ENCODE measurements at regions not wholly inside any gene's neighbourhood (a gene's known extent, or its start where the extent isn't known, plus 50 kb on each side); places are given as distances from the start of the nearest gene placed in this dataset.

DNA sequence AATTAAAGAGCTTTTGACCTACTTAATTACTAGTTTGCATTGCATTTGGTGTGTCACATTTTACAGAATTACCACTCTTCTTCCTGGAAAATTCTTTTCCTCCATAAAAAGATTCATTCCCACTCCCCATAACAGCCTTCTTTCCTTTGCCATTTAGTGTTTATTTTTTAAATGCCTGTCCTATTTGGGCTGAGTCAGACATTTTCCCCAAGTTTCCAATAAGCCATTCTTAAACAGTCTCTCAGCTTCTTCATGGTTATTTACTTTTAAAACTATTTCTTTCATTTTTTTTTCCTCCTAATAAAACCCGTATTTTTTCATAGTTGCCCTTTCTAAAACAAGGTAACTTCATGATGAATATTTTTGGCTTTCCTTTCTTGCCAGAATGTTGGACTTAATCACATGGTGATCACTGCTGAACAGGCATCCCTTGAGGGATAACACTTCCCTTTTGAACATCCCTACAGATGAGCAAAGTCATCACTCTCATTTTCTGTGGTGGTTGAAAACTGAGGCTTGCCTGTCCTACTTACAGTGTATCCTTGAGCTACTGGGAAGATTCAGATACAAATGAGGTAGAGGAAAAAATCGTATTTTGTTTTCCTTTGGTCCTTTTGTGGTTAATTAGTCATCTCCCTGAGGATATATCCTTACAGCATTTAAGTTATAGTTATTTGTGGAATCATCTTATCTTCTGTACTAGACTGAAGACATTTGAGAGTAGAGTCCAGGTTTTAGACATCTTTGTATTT is 520.5 kb upstream of the NR3C2 start:
- no peak overlapping the region for H3K4me2 ChIP-seq (ENCODE audit: low read length)
- no peaks in the 10 kb centered on the region for H4K20me1 ChIP-seq (ENCODE audit: control insufficient read depth, insufficient read depth, low read depth, low read length)
- H3F3A ChIP-seq (ENCODE audit: control insufficient read depth, insufficient read depth): no peaks in the 10 kb centered on the region
- no peak overlapping the region for H3K4me3 ChIP-seq (ENCODE audit: low read length)
- H3K79me2 ChIP-seq (ENCODE audit: control insufficient read depth, low read length): no peaks in the 10 kb centered on the region
- no peaks in the 10 kb centered on the region for H3K9me2 ChIP-seq (replicated peaks; ENCODE audit: control insufficient read depth, low read length)
- peaks cover 7% of the 10 kb centered on the region for H3K4me1 ChIP-seq (ENCODE audit: control insufficient read depth, low read length)
- TF ChIP-seq EZH2phosphoT487 (IDR thresholded peaks at IDR 0.05; ENCODE audit: borderline replicate concordance, low read length): no peak
- TF ChIP-seq, protein P1, sequence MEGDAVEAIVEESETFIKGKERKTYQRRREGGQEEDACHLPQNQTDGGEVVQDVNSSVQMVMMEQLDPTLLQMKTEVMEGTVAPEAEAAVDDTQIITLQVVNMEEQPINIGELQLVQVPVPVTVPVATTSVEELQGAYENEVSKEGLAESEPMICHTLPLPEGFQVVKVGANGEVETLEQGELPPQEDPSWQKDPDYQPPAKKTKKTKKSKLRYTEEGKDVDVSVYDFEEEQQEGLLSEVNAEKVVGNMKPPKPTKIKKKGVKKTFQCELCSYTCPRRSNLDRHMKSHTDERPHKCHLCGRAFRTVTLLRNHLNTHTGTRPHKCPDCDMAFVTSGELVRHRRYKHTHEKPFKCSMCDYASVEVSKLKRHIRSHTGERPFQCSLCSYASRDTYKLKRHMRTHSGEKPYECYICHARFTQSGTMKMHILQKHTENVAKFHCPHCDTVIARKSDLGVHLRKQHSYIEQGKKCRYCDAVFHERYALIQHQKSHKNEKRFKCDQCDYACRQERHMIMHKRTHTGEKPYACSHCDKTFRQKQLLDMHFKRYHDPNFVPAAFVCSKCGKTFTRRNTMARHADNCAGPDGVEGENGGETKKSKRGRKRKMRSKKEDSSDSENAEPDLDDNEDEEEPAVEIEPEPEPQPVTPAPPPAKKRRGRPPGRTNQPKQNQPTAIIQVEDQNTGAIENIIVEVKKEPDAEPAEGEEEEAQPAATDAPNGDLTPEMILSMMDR (IDR thresholded peaks at IDR 0.05; ENCODE audit: low read depth, low read length, poor library complexity, severe bottlenecking): no peak
- no peaks in the 10 kb centered on the region for H3K36me3 ChIP-seq (ENCODE audit: control insufficient read depth, low read length)
- no peaks in the 10 kb centered on the region for H3K9me3 ChIP-seq (ENCODE audit: control insufficient read depth, insufficient read depth, low read length)
- no peaks in the 10 kb centered on the region for H3K27me3 ChIP-seq (ENCODE audit: control insufficient read depth, low read length)
- no peak overlapping the region for H3K27ac ChIP-seq (ENCODE audit: low read depth, low read length)

DNA sequence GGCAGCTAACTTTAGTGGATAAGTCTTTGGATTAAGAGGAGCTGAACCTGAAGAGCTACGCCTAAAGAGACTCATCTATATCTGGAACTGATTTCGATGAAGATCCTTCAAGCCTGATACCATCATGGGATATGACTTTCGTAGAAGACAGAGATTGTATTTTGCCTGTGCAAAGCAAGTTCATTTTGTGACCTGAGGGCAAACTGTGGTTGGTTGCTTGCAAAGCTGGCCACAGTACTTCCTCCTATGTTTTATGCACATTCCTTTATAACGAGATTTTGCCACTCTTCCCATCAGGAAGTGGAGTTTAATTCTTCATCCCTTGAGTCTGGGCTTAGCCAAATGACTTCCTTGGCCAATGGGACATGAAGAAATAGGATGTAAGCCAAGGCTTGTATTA is 519.3 kb upstream of the NR3C2 start:
- Histone ChIP-seq H3K36me3 (ENCODE audit: control insufficient read depth, low read length) (no peaks in the 10 kb centered on the region), H3F3A (ENCODE audit: control insufficient read depth, insufficient read depth) (no peaks in the 10 kb centered on the region), H3K4me2 (ENCODE audit: low read length) (no peak overlapping the region), H4K20me1 (ENCODE audit: control insufficient read depth, insufficient read depth, low read depth, low read length) (no peaks in the 10 kb centered on the region), H3K9me3 (ENCODE audit: control insufficient read depth, insufficient read depth, low read length) (no peaks in the 10 kb centered on the region), H3K9me2 (replicated peaks; ENCODE audit: control insufficient read depth, low read length) (no peaks in the 10 kb centered on the region), H3K4me3 (ENCODE audit: low read length) (no peak overlapping the region), H3K4me1 (ENCODE audit: control insufficient read depth, low read length) (no peaks in the 10 kb centered on the region), H3K27me3 (ENCODE audit: control insufficient read depth, low read length) (no peaks in the 10 kb centered on the region), H3K79me2 (ENCODE audit: control insufficient read depth, low read length) (no peaks in the 10 kb centered on the region), H3K27ac (ENCODE audit: low read depth, low read length) (no peak overlapping the region)
- TF ChIP-seq, protein P1 (IDR thresholded peaks at IDR 0.05; ENCODE audit: low read depth, low read length, poor library complexity, severe bottlenecking): no peak
- TF ChIP-seq EZH2phosphoT487 (IDR thresholded peaks at IDR 0.05; ENCODE audit: borderline replicate concordance, low read length): no peak

DNA sequence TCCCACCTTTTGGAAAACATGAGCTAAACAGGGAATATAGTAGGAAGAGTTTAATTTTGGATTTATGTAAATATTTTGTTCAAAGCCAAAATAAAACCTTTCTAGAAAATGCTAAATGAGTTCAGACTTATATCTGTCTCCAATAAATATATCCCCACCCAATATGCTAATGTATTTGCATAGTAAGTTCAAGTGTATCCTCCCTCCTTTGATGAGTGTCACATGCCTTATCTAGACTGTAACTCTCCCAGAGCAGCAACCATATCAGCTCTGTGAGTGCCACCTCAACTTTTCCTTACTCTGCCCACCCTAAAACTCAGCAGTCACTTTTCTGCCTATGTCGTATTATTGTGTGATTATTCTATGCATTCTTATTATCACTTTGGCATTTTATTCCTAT is 516.1 kb upstream of the NR3C2 start:
- H4K20me1 ChIP-seq (ENCODE audit: control insufficient read depth, insufficient read depth, low read depth, low read length): no peaks in the 10 kb centered on the region
- no peaks in the 10 kb centered on the region for H3K4me1 ChIP-seq (ENCODE audit: control insufficient read depth, low read length)
- no peak overlapping the region for H3K27ac ChIP-seq (ENCODE audit: low read depth, low read length)
- H3K27me3 ChIP-seq (ENCODE audit: control insufficient read depth, low read length): no peaks in the 10 kb centered on the region
- H3K79me2 ChIP-seq (ENCODE audit: control insufficient read depth, low read length): no peaks in the 10 kb centered on the region
- no peak for TF ChIP-seq EZH2phosphoT487 (IDR thresholded peaks at IDR 0.05; ENCODE audit: borderline replicate concordance, low read length)
- TF ChIP-seq, protein P1 (IDR thresholded peaks at IDR 0.05; ENCODE audit: low read depth, low read length, poor library complexity, severe bottlenecking): no peak
- no peaks in the 10 kb centered on the region for H3K9me3 ChIP-seq (ENCODE audit: control insufficient read depth, insufficient read depth, low read length)
- no peak overlapping the region for H3K4me2 ChIP-seq (ENCODE audit: low read length)
- H3F3A ChIP-seq (ENCODE audit: control insufficient read depth, insufficient read depth): no peaks in the 10 kb centered on the region
- no peak overlapping the region for H3K4me3 ChIP-seq (ENCODE audit: low read length)
- H3K36me3 ChIP-seq (ENCODE audit: control insufficient read depth, low read length): no peaks in the 10 kb centered on the region
- H3K9me2 ChIP-seq (replicated peaks; ENCODE audit: control insufficient read depth, low read length): no peaks in the 10 kb centered on the region
